HG03520 (cell line): ENCODE measurements at regions not wholly inside any gene's neighbourhood (a gene's known extent, or its start where the extent isn't known, plus 50 kb on each side); places are given as distances from the start of the nearest gene placed in this dataset.

Experiments used
- ATAC-seq: cut with Tn5 transposase; IDR thresholded peaks from one replicate; pipeline ENCODE4 v1.9.1; 2021; ENCODE audit warnings: mild to moderate bottlenecking, moderate library complexity; ENCODE audit not compliant: unreplicated experiment

DNA sequence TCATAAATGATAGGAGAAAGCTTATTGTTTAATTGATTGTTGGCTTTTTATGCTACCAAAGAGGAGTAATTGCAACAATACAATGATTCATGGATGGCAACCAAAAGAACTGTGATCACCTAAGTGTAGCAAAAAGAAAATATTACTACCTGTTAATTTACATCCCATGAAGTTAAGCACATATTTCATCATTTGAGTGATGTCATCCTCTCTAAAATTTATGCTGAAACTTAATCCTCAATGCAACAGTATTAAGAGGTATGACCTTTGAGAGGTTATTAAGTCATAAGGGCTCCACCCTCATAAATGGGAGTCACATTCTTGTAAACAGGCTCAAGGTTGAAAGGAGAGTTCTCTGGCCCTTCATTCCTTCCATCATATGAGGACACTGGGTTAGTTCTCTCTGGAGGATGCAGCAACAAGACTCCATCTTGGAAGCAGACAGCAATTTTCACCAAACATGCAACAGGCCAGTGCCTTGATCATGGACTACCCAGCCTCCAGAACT is 190.6 kb upstream of the GRIK2 start:
- ATAC-seq, result no peak

GRCh38 chr6:101203664-101204063 is 189.8 kb upstream of the GRIK2 start:
- ATAC-seq, result no peak

GRCh38 chr6:101208152-101208551 is 185.4 kb upstream of the GRIK2 start:
- no peak for ATAC-seq

GRCh38 chr6:101212640-101213039 is 180.9 kb upstream of the GRIK2 start:
- no peak for ATAC-seq

DNA sequence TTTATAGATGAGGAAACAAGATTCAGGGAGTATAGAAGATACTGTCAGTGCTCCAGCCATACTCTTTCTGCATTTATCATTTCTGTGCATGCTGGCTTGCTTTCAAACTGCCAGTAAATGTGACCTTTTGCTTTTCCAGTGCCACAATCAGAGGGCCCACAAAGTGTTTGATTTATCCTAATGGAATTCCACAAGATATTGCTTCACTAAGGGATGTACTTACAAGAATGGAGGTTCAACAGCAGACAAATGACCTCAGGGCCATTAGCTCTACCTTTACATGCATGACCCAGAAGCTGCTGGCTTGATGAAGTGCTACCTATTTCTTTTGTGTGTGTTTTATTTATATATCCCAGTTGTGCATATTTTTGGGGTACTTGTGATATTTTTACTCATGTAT is 171.5 kb upstream of the GRIK2 start:
- ATAC-seq, result no peak

DNA sequence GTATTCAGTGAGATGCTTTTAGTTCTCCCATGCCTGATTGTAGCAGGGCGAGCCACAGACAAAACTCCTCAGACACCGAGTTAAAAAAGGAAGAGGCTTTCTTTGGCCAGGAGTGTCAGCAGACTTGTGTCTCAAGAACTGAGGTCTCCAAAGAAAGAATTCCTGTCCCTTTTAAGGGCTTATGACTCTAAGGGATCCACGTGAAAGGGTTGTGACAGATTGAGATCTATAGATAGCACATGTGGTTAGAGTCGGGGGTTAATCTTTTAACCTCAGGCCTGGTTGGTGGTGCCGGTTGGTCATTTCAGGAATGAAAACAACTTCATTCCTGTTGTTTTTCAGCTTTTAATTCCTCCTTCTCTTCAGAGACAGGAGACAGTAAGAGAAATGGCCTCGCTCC is 168.8 kb upstream of the GRIK2 start:
- ATAC-seq, result no peak

GRCh38 chr6:101226677-101227135 is 166.8 kb upstream of the GRIK2 start:
- ATAC-seq, result no peak

- no peak for ATAC-seq
Observed at GRCh38 chr6:101230866-101231265, 162.6 kb upstream of the GRIK2 start.

DNA sequence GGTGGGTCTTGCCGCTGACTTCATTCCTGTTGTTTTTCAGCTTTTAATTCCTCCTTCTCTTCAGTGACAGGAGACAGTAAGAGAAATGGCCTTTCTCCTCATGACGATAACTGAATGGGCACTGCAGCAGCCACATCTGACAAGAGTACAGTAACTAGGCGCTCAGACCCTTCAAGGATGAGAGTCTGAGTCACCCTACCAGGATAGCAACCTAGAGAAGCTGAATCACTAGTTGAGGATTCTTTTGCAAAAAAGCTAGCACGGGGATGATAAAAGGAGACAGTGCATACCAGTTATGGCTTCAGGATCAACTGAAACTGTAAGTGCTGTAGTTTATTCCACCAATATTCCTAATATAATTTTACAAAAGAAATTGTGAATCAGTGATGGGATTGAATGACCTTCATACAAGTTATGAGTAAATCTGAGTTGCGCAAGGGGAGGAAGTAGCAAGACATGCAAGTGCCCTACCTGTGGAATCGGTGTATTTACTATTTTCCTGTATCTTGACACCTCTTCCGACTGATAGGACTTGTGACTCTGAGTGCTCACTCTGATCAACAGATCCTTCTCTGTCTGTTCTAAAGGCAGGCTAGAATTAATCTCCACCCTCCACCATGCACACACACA is 161.8 kb upstream of the GRIK2 start:
- ATAC-seq, result no peak

DNA sequence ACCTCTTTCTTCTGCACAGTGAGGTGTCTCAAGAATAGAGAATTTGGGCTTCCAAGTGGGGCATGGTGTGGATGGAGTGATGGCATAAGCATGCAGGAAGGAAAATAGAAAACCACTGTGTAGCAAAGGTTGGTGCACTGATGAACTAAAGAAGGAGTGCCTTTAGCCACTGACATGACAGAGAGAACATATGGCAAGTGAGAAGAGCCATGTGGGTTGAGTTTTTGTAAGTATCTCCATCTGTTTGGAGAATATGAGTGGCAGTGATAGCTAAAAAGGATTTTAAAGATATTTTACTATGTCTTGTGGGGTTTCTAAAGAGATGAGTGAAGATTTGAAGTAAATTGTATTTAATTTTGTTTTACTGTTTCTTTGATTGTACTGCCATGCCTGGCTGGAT is 160.5 kb upstream of the GRIK2 start:
- ATAC-seq, result no peak

DNA sequence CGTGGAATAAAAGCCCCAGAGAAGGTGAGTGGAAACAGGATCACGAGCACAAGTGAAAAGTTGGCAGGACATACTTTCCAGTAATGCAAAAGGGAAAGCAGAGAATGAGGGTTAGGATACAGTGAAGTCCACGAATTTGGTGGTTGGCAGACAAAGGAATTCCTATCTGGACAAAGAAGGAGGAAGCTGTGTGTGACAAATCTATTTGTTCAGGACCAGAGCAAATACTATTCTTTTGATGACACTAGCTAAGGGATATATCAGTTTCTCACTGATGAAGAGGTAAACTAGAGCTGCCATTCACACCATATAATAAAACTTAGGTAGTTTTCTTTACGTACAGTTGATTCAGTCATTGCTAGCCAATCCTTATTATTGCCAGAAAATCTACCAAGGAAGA is 156.8 kb upstream of the GRIK2 start:
- ATAC-seq, result no peak

DNA sequence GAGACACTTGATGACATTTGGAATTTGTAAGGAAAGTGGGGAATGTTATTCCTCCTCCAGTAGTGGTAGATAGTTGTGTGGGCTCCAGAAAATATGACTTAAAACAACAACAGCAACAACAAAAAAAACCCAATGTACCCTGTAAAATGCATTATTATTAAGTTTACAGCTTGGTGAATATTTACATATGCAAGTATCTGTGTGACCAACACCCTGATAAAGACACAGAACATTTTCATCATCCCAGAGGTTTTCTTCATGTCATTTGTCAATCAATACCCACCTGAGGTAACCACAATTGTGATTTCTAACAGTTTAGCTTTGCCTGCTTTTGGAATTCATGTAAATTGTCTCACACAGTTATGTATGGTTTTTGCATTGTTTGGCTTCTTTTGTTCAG is 152.1 kb upstream of the GRIK2 start:
- no peak for ATAC-seq

GRCh38 chr6:101249470-101249869 is 144.0 kb upstream of the GRIK2 start:
- ATAC-seq, result no peak

DNA sequence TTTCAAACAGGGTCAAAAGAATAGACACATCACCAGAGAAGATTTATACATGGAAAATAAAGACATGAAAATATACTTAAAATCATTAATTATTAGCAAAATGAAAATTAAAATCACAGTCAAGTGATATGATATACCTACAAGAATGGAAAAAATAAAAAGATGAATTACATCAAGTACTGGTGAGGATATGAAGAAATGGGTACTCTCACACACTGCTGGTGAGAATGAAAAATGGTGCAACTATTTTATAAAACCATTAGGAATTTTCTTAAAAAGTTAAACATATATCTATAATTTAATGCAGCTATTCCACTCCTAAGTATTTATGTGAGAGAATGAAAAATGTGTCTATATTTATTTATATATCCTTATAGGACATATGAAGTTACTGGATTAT is 136.3 kb upstream of the GRIK2 start:
- ATAC-seq, result no peak

- no peak for ATAC-seq
Observed at GRCh38 chr6:101259505-101259904, 134.0 kb upstream of the GRIK2 start.

DNA sequence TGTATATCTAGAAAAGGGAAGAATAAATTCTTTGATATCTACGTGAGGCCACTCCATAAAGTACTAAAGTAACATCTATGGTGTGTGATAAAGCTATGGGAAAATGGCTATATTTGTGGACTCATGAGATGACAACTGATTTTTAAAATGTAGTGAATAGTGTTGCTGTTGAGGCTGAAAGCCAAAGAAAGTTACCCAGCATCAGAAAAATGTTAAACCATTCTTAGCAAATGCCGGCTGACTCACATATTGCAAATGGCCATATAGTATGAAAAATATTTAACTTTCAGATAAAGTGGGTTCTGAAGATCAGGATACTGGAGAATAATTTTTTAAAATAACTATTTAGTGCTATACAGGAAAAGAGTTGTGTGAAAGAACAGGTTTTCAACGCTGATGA is 129.9 kb upstream of the GRIK2 start:
- ATAC-seq, result no peak

- no peak for ATAC-seq
Observed at GRCh38 chr6:101266063-101266462, 127.4 kb upstream of the GRIK2 start.

- no peak for ATAC-seq
Observed at GRCh38 chr6:101268541-101268940, 125.0 kb upstream of the GRIK2 start.

DNA sequence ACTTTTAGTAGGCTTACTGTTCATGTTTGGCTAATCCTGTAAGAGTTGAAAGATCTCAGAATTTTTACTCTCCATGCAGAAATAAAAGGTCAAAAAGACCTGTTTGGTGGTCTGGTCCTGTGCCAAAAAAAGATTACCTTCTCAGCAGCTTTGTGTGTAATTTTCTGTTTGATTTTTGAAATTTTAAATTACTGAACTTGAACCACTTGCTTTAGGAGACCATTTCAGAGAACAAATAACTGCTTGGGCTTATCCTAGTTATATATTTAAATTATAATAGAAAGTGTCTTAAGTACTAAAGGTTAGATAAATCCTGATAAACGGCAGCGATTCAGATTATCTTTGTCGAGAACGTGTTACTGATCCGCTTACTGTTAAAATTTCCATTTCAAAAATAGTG is 118.3 kb upstream of the GRIK2 start:
- no peak for ATAC-seq

- no peak for ATAC-seq
Observed at GRCh38 chr6:101276066-101276465, 117.4 kb upstream of the GRIK2 start.

DNA sequence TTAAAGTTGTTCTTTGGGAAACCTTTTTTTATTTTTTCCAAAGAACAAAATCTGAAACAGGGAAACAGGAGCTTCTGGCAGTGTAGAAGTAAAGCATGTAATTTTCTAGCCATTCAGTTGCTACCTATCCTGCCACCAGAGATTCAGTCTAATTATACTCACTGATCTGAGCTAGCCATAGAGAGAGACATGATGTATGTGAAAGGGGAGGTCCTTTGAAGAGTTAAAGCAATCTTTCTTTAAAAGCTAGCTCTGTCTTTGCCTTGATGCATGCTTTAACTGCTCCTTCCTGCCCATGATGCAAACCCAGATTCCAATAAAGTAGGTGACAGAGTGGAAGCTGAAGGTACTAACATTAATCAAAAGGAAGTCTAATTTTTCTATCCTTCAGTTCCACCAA is 114.1 kb upstream of the GRIK2 start:
- ATAC-seq, result no peak

DNA sequence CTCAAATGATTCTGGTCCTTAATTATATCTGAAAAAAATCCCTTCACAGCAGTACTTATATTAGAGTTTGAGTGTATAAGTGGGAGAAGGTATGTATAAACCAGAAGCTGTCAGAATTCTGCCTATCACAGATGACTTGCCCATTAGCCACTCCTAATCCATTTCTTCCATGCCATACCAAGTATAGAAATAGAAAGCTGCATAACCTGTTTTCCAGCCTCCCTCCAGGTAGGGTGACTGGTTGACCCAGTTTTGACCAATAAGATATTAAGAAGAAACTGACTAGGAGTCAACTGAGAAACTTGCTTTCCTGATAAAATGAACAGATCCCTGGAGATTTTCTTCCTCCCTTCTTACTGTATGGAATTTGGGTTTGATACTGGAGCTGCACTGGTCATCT is 112.2 kb upstream of the GRIK2 start:
- ATAC-seq, result no peak

DNA sequence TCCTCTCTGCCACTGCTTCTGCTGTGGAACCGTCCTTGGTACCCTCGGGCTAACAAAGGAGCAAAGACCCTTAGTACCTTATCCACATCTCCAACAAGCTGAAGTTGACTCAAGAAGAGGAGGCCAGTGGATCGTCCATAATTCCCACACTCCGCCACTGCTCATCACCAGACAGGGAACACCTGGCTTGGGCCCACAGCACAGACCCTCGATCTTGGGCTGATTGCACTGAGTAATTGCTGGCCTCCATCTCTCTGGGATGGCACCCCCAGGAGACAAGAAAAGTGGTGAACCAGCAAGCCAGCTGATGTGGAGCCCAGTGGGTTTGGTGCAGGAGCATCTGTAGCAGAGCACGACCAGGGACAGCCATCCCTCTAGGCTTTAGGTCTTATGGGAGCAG is 109.4 kb upstream of the GRIK2 start:
- ATAC-seq, result no peak
